NOMO-1 treated with dmso at 0.1 percent for 144 hours (cell line): ENCODE measurements at regions not wholly inside any gene's neighbourhood (a gene's known extent, or its start where the extent isn't known, plus 50 kb on each side); places are given as distances from the start of the nearest gene placed in this dataset.

Source experiments
- DNase-seq: peaks from one replicate; lab custom pipeline; 2025; ENCODE audit not compliant: unreplicated experiment; lab: John Stamatoyannopoulos, UW

- DNase-seq = no peak
These were observed 254.2 kb downstream of the CBLN1 start for GRCh38 chr16:49027420-49027819.

DNA sequence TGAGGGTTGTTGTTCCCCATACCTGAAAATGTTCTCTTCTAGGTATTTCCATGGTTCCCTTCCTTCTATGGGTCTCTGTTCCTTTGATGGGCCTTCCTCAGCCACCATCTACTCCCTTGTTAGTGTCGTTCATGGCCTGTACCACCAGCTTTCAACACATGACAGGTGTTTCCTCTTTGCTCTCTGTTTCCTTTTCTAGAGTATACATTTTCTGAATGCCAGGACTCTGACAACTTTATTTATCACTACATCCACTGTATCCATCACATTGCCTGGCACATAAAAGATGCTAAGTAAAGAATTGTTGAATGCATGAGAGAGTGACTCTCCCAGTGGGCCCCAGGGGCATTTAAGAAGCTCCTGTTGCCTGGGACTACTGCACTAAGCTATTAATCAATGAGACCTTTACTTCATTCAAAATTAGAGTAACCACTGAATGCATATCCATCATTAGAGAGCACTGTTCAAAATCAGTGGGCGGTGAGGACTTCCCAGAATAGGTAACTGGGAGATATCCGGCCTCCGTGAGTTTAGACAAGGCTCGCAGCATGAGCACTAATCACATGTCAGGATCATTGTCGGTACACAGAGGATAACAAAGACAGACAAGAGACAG is 255.0 kb downstream of the CBLN1 start:
- DNase-seq = no peak

GRCh38 chr16:49024896-49025295 is 256.7 kb downstream of the CBLN1 start:
- no peak for DNase-seq

- DNase-seq = no peak
These were observed 257.6 kb downstream of the CBLN1 start for GRCh38 chr16:49024016-49024415.

GRCh38 chr16:49023050-49023449 is 258.6 kb downstream of the CBLN1 start:
- no peak for DNase-seq

GRCh38 chr16:49022351-49022963 is 259.2 kb downstream of the CBLN1 start:
- no peak for DNase-seq

DNA sequence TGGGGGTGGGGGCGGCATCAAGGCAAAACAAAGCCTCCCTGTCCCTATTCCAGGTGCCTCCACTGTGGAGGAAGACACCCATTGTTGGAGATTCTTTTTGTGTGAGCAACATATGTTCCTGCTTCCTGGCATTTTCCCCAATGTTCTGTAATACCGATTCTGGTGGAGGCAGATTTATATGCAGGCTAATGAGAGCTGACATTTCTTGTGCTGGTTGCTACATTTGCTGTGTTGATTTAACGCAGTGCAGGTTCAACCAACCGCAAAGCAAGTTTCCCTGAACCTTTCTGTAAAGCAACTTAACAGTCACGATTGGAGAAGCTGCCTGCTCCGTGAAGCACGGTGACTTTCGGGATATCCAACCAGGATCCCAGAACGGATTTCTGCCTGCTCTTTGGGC is 260.5 kb downstream of the CBLN1 start:
- DNase-seq = no peak

- no peak for DNase-seq
These were observed 261.2 kb downstream of the CBLN1 start for GRCh38 chr16:49020436-49020835.

DNA sequence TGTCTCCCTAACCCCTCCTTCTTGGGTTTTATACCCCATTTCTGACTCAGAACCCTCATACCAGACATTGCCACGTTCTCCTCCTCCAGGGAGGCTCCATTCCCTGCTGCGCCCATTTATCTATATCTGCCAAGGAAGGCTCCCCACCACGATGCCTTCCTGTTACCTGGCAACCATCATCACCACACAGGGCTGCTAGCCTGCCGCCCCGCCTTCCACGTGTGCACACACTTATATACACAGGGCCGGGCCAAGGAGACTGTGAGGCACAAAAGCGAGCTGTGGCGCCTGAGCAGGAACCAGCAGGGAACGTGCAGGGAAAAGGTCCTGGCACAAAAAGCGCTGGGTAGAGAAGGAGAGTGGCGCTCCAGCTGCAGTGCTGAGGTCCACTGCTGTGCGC is 261.8 kb downstream of the CBLN1 start:
- DNase-seq = no peak

DNA sequence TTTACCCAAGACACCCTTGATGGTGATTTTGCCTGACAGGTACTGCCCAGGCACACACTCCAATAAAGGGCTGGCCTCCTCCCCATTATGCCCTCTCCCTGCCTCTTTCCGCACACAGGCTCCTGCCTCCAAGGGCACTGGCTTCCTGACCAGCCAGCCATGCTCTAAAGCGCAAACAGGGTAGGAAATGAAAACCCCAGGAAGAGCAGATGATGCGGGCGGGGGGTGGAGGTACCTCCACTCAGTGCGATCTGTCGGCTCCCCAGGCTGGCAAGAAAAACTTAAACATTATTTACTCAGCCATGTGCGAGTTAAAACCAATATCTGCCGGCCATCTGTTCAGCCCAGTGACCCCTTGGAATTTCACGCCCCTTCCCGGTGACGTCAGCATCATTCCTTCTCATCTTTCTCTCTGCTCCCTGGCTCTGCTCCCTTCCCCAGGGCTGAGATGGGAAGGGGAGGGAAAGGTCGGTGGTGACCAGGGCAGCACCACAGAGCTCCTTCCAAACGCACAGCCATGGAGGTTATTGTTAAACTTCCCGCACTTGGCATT is 262.5 kb downstream of the CBLN1 start:
- no peak for DNase-seq

DNA sequence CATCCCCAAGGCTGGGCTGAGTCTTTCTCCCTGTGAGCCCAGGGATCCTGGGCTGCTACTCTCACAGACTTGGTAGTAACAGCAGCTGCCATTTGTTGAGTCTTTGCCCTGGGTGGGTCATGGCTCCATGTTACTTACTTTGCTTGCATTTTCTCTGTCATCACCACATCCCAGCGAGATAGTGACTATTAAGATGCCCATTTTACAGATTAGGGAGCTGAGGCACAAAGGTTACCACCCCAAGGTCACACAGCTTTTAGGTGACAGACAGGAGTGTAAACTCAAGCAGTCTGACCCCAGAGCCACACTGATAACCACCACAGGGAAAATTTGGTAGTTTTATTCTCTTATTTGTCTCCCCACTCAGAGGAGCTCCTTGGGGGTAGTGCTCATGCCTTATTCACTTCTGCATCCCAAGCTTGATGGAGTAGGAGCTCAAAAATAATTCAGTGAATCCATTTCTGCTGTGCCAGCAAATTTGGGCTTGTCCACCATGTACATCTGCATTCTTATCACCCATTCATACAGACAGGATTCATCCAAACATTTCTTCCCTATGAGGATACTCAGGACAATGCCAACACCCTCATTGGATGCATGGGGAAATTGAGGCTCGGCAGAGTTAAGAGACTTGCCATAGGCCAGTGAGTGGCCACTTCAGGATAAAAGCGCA is 263.2 kb downstream of the CBLN1 start:
- no peak for DNase-seq

- DNase-seq = no peak
These were observed 264.1 kb downstream of the CBLN1 start for GRCh38 chr16:49017501-49017900.

GRCh38 chr16:49016461-49016860 is 265.2 kb downstream of the CBLN1 start:
- DNase-seq = no peak

DNA sequence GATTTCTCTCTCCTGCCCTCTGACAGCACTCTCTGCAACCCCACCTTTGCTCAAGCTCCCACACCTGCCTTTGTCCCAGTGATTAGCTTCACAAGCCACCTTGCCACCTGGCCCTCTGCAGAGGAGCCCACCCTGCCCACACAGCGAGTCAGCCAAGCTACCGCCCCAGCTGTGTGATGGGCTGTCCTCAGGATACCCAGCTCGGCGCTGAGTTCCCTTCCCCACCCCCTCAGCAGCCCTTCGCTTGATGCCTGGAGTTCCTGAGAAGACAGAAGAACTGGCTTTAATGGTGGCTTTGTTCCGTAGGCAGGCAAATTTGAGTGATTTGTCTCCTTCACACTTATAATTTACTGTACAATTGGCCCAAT is 266.4 kb downstream of the CBLN1 start:
- DNase-seq = no peak

GRCh38 chr16:49014277-49015224 is 267.1 kb downstream of the CBLN1 start:
- no peak for DNase-seq

DNA sequence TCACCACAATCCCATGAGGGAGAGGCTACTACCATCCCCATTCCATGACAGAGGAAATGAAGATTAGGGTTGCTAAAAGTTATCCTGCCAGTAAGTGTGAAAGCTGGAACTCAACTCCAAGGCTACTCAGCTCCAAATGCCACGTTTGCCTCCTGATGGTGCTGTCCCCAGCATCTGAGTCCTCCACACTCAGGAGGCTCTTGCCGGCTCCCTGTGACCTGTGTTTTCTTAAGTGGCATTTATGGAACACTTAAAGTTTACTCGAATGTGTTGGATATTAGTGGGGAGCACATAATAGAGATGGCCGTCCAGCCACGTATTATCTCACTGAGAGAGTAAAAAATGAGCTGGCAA is 267.9 kb downstream of the CBLN1 start:
- no peak for DNase-seq

- DNase-seq = no peak
These were observed 268.5 kb downstream of the CBLN1 start for GRCh38 chr16:49012961-49013726.

DNA sequence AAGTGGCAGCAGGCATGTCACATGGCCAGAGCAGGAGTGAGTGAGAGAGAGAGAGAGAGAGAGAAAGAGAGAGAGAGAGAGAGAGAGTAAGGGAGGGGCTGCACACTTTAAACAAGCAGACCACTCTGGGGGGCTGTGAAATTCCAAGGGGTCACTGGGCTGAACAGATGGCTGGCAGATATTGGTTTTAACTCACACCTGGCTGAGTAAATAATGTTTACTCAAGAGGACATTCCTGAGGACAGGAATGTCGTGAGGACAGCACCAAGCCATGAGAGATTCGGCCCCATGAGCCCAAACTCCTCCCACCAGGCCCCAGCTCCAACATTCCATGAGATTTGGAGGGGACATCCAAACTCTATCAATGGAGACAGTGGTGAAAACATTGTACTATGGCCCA is 269.7 kb downstream of the CBLN1 start:
- DNase-seq = no peak

DNA sequence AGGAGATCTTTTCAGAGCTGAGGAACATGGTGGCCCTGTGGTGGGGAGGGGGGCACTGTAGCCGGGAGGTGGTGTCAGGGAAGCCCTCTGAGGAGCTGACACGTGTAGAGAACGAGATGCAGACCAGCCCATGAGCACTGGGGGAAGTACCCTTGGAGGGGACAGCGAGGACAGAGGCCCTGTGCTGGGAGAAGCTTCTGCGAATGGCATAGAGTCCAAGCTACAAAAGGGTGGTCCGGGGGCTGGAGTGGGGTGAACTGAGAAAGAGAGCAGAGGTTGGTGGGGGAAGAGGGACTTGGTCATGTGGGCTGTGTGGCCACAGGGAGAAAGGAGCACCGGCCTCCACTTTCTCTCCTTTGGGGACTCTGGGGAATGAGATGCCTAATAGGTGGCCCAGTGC is 270.8 kb downstream of the CBLN1 start:
- no peak for DNase-seq

DNA sequence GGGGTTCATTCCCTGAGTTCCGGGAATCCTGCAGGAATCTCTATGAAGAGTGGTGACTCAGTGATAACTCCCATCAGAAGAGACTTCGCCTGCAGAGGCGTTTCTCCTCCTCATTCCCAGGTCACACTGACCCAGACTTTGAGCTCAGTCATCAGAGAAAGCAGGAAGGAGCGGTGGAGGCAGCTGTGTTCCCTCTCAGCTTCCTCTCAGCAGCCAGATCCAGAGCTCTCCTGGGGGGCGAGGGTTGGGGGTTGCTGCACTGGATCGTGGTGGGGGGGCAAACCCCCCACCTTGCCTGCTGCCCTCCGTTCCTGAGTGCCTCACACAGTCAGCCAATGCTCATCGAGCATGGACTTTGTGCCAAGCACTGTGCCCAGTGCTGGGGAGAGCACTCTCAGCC is 271.2 kb downstream of the CBLN1 start:
- DNase-seq = no peak

GRCh38 chr16:49009204-49009603 is 272.4 kb downstream of the CBLN1 start:
- no peak for DNase-seq
